Astrocyte (in vitro differentiated cells and primary cell): ENCODE measurements at regions not wholly inside any gene's neighbourhood (a gene's known extent, or its start where the extent isn't known, plus 50 kb on each side); places are given as distances from the start of the nearest gene placed in this dataset.

Experiments used
- DNase-seq: peaks from one replicate; pipeline ENCODE4 v3.0.0-alpha.2; 2010; ENCODE audit warnings: low read depth
- FAIRE-seq: peaks from 2 replicates; lab custom pipeline; 2011; peaks lifted over from hg19 to GRCh38; lab: Jason Lieb, UNC
- H2AFZ ChIP-seq: 2 replicates; pipeline ENCODE4 v1.6.0; 2012; ENCODE audit warnings: low read depth, low read length, inconsistent platforms
- H3K27ac ChIP-seq: 2 replicates; pipeline ENCODE4 v1.5.1; 2011; ENCODE audit warnings: low read depth, low read length, inconsistent platforms
- H3K27me3 ChIP-seq: 2 replicates; pipeline ENCODE4 v1.6.0; 2011; ENCODE audit warnings: low read length, inconsistent platforms; ENCODE audit not compliant: insufficient read depth
- H3K36me3 ChIP-seq: 2 replicates; pipeline ENCODE4 v1.5.1; 2011; ENCODE audit warnings: low read length, inconsistent platforms; ENCODE audit not compliant: insufficient read depth
- H3K4me1 ChIP-seq: 2 replicates; pipeline ENCODE4 v1.5.1; 2011; ENCODE audit warnings: low read length, inconsistent platforms; ENCODE audit not compliant: insufficient read depth
- H3K4me2 ChIP-seq: 2 replicates; pipeline ENCODE4 v1.6.0; 2012; ENCODE audit warnings: low read length, inconsistent platforms
- H3K4me3 ChIP-seq: 2 replicates; pipeline ENCODE4 v1.5.1; 2011; ENCODE audit warnings: low read depth, mild to moderate bottlenecking, low read length, inconsistent platforms; ENCODE audit not compliant: insufficient read depth
- H3K79me2 ChIP-seq: 2 replicates; pipeline ENCODE4 v1.6.0; 2012; ENCODE audit warnings: mild to moderate bottlenecking, low read length, inconsistent platforms; ENCODE audit not compliant: insufficient read depth
- H3K9ac ChIP-seq: 2 replicates; pipeline ENCODE4 v1.6.0; 2012; ENCODE audit warnings: mild to moderate bottlenecking, low read length, inconsistent platforms
- H3K9me3 ChIP-seq: 2 replicates; pipeline ENCODE4 v1.5.1; 2012; ENCODE audit warnings: low read depth, mild to moderate bottlenecking, low read length, inconsistent platforms; ENCODE audit not compliant: insufficient read depth
- H4K20me1 ChIP-seq: 2 replicates; pipeline ENCODE4 v1.6.0; 2012; ENCODE audit warnings: low read length, inconsistent platforms; ENCODE audit not compliant: insufficient read depth
- H3K27ac Mint-ChIP-seq: one replicate; pipeline ENCODE4 v1.8.0; 2021; ENCODE audit warnings: mild to moderate bottlenecking, mixed read lengths; ENCODE audit not compliant: unreplicated experiment
- H3K27me3 Mint-ChIP-seq: one replicate; pipeline ENCODE4 v1.8.0; 2021; ENCODE audit warnings: low read depth, mixed read lengths; ENCODE audit not compliant: unreplicated experiment
- H3K36me3 Mint-ChIP-seq: one replicate; pipeline ENCODE4 v1.8.0; 2021; ENCODE audit warnings: low read depth, mixed read lengths; ENCODE audit not compliant: unreplicated experiment
- H3K4me1 Mint-ChIP-seq: one replicate; pipeline ENCODE4 v1.8.0; 2021; ENCODE audit warnings: low read depth, mixed read lengths; ENCODE audit not compliant: unreplicated experiment
- H3K4me3 Mint-ChIP-seq: one replicate; pipeline ENCODE4 v1.8.0; 2021; ENCODE audit warnings: mild to moderate bottlenecking, moderate library complexity, mixed read lengths; ENCODE audit not compliant: unreplicated experiment
- H3K9me3 Mint-ChIP-seq: one replicate; pipeline ENCODE4 v1.8.0; 2021; ENCODE audit warnings: mild to moderate bottlenecking, mixed read lengths; ENCODE audit not compliant: unreplicated experiment
- CTCF ChIP-seq: IDR thresholded peaks from 2 replicates; pipeline ENCODE4 v1.5.1; 2011; ENCODE audit warnings: low read depth, mild to moderate bottlenecking, inconsistent platforms, low read length, moderate library complexity; ENCODE audit not compliant: insufficient read depth
- EZH2 ChIP-seq: IDR thresholded peaks from 2 replicates; pipeline ENCODE4 v1.6.1; 2012; ENCODE audit warnings: mild to moderate bottlenecking, low read length, inconsistent platforms; ENCODE audit not compliant: insufficient read depth

- no peaks in the 10 kb centered on the region for H3K79me2 ChIP-seq
- peaks cover 10% of the 10 kb centered on the region for H3K4me1 Mint-ChIP-seq
- H3K36me3 Mint-ChIP-seq, result no peaks in the 10 kb centered on the region
- H3K4me3 ChIP-seq, result no peak overlapping the region
- no peak overlapping the region for H3K4me3 Mint-ChIP-seq
- no peak overlapping the region for H3K4me2 ChIP-seq
- H4K20me1 ChIP-seq, result no peaks in the 10 kb centered on the region
- DNase-seq (no peak), FAIRE-seq (no peak)
- H3K27me3 Mint-ChIP-seq, result peaks cover 28% of the 10 kb centered on the region
- H2AFZ ChIP-seq, result no peak overlapping the region
- no peaks in the 10 kb centered on the region for H3K36me3 ChIP-seq
- H3K9me3 ChIP-seq, result no peaks in the 10 kb centered on the region
- peaks cover 10% of the 10 kb centered on the region for H3K27me3 ChIP-seq
- H3K27ac ChIP-seq, result no peak overlapping the region
- peaks cover 14% of the 10 kb centered on the region for H3K9me3 Mint-ChIP-seq
- no peak for TF ChIP-seq EZH2
- TF ChIP-seq CTCF, result no peak
- no peaks in the 10 kb centered on the region for H3K4me1 ChIP-seq
- H3K9ac ChIP-seq, result no peak overlapping the region
- H3K27ac Mint-ChIP-seq, result peak overlapping the region; percentile 59
Measured at GRCh38 chr10:78148961-78149612, 115.4 kb downstream of the RPS24 start.

GRCh38 chr10:78150756-78151155 is 117.1 kb downstream of the RPS24 start:
- TF ChIP-seq CTCF, result no peak
- TF ChIP-seq EZH2, result no peak
- peaks cover 14% of the 10 kb centered on the region for H3K9me3 Mint-ChIP-seq
- H3K27ac ChIP-seq, result no peak overlapping the region

GRCh38 chr10:78155722-78156121 is 122.1 kb downstream of the RPS24 start:
- no peak overlapping the region for H3K27ac ChIP-seq
- H3K27ac Mint-ChIP-seq, result no peak overlapping the region
- H4K20me1 ChIP-seq, result no peaks in the 10 kb centered on the region
- no peaks in the 10 kb centered on the region for H3K4me1 Mint-ChIP-seq
- H3K9me3 ChIP-seq, result no peaks in the 10 kb centered on the region
- no peak overlapping the region for H3K4me3 ChIP-seq
- no peaks in the 10 kb centered on the region for H3K79me2 ChIP-seq
- FAIRE-seq, result no peak
- no peaks in the 10 kb centered on the region for H3K36me3 ChIP-seq
- H3K9ac ChIP-seq, result no peak overlapping the region
- DNase-seq, result no peak
- H3K4me2 ChIP-seq, result no peak overlapping the region
- no peak for TF ChIP-seq EZH2
- TF ChIP-seq CTCF, result peak; percentile 13
- H3K9me3 Mint-ChIP-seq, result peaks cover 8% of the 10 kb centered on the region
- peaks cover 25% of the 10 kb centered on the region for H3K27me3 ChIP-seq
- H3K27me3 Mint-ChIP-seq, result peaks cover 35% of the 10 kb centered on the region
- no peaks in the 10 kb centered on the region for H3K4me1 ChIP-seq
- no peak overlapping the region for H3K4me3 Mint-ChIP-seq
- H2AFZ ChIP-seq, result no peak overlapping the region
- no peaks in the 10 kb centered on the region for H3K36me3 Mint-ChIP-seq

More at GRCh38 chr10:78150756-78151155, 117.1 kb downstream of the RPS24 start:
- FAIRE-seq (no peak), DNase-seq (no peak)
- no peak overlapping the region for H3K4me3 ChIP-seq
- no peak overlapping the region for H3K4me2 ChIP-seq
- H3K36me3 ChIP-seq, result no peaks in the 10 kb centered on the region
- no peaks in the 10 kb centered on the region for H3K9me3 ChIP-seq
- H3K27me3 ChIP-seq, result peaks cover 10% of the 10 kb centered on the region
- no peaks in the 10 kb centered on the region for H3K36me3 Mint-ChIP-seq
- no peak overlapping the region for H3K4me3 Mint-ChIP-seq
- no peaks in the 10 kb centered on the region for H3K79me2 ChIP-seq
- H3K27ac Mint-ChIP-seq, result no peak overlapping the region
- H4K20me1 ChIP-seq, result no peaks in the 10 kb centered on the region
- peaks cover 19% of the 10 kb centered on the region for H3K27me3 Mint-ChIP-seq
- H2AFZ ChIP-seq, result no peak overlapping the region
- no peaks in the 10 kb centered on the region for H3K4me1 ChIP-seq
- H3K4me1 Mint-ChIP-seq, result peaks cover 10% of the 10 kb centered on the region
- H3K9ac ChIP-seq, result no peak overlapping the region
